CD8-positive, alpha-beta memory T cell (primary cell): ENCODE measurements at regions not wholly inside any gene's neighbourhood (a gene's known extent, or its start where the extent isn't known, plus 50 kb on each side); places are given as distances from the start of the nearest gene placed in this dataset.

Source experiments
- CTCF ChIA-PET: fragments of 350-600 bp; sonication (Branson Sonifier 250); formaldehyde crosslinking; loops from one replicate; lab custom pipeline; 2021; ENCODE audit warnings: antibody characterized with exemption; lab: Charles Lee
- POLR2A ChIA-PET: fragments of 350-600 bp; sonication (Branson Sonifier 250); formaldehyde crosslinking; loops from one replicate; lab custom pipeline; 2021; ENCODE audit warnings: antibody characterized with exemption; lab: Charles Lee
- DNase-seq, 5 donors: peaks; one replicate each; pipeline versions ENCODE4 v3.0.0 to v3.0.0-alpha.2; 2020 to 2022; ENCODE audit warnings: mixed read lengths in 1 of 5
- H3K27ac ChIP-seq: one replicate; pipeline ENCODE4 v1.7.0; 2013; ENCODE audit warnings: low read depth, mild to moderate bottlenecking, low read length, moderate library complexity
- H3K27me3 ChIP-seq: 2 replicates; pipeline ENCODE4 v1.7.0; 2013; ENCODE audit warnings: low read length, mild to moderate bottlenecking; ENCODE audit not compliant: insufficient read depth, poor library complexity, severe bottlenecking
- H3K36me3 ChIP-seq: 2 replicates; pipeline ENCODE4 v1.7.0; 2013; ENCODE audit warnings: mild to moderate bottlenecking, low read length, moderate library complexity; ENCODE audit not compliant: insufficient read depth
- H3K4me1 ChIP-seq: 2 replicates; pipeline ENCODE4 v1.7.0; 2013; ENCODE audit warnings: mild to moderate bottlenecking, low read length, moderate library complexity; ENCODE audit not compliant: insufficient read depth
- H3K4me3 ChIP-seq: 2 replicates; pipeline ENCODE4 v1.7.0; 2013; ENCODE audit warnings: mild to moderate bottlenecking, low read length
- H3K9me3 ChIP-seq: 2 replicates; pipeline ENCODE4 v1.7.0; 2013; ENCODE audit warnings: mild to moderate bottlenecking, low read length
- H3K27ac Mint-ChIP-seq, 8 donors: one replicate each; pipeline ENCODE4 v1.8.0; 2020 to 2021; ENCODE audit warnings: mixed read lengths in 8 of 8, mild to moderate bottlenecking in 6 of 8, inconsistent platforms in 3 of 8, moderate library complexity in 3 of 8
- H3K27me3 Mint-ChIP-seq, 2 donors: one replicate each; pipeline ENCODE4 v1.8.0; 2020 to 2021; ENCODE audit warnings: mixed read lengths in 2 of 2, mild to moderate bottlenecking in 1 of 2, moderate library complexity in 1 of 2
- H3K36me3 Mint-ChIP-seq, 3 donors: one replicate each; pipeline ENCODE4 v1.8.0; 2020 to 2021; ENCODE audit warnings: mixed read lengths in 3 of 3, inconsistent platforms in 1 of 3, mild to moderate bottlenecking in 1 of 3
- H3K4me1 Mint-ChIP-seq, 3 donors: one replicate each; pipeline ENCODE4 v1.8.0; 2020 to 2021; ENCODE audit warnings: mixed read lengths in 3 of 3, inconsistent platforms in 1 of 3, mild to moderate bottlenecking in 1 of 3
- H3K4me3 Mint-ChIP-seq, 7 donors: one replicate each; pipeline ENCODE4 v1.8.0; 2020 to 2021; ENCODE audit warnings: mixed read lengths in 7 of 7, mild to moderate bottlenecking in 6 of 7, moderate library complexity in 4 of 7, inconsistent platforms in 2 of 7
- H3K9me3 Mint-ChIP-seq, 5 donors: one replicate each; pipeline ENCODE4 v1.8.0; 2020 to 2022; ENCODE audit warnings: mixed read lengths in 5 of 5, mild to moderate bottlenecking in 3 of 5, moderate library complexity in 2 of 5, inconsistent platforms in 1 of 5

DNA sequence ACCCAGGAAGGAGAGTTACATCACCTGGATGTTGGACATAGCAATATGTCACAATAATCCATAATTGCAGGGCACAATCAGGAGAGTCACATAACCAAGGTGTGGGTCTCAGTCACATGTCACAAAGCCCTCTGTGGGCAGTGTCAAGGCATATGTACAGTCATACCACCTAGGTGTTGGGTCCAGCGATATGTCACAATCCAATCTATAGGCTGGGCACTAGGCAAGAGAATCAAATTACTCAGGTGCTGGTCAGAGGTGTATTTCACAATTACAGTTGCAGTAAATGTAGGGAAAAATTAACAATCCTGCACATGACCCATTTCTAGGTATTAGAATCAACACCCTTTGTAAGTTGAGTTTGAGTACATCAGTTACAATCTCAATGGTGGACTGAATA, 126.2 kb upstream of the ZNF91 start:
- peaks cover 0 to 8% (median 2%) of the 10 kb centered on the region in 5 donors for H3K9me3 Mint-ChIP-seq
- H3K4me1 ChIP-seq: no peaks in the 10 kb centered on the region
- H3K27ac Mint-ChIP-seq: no peak overlapping the region
- CTCF ChIA-PET: no interaction called here
- H3K36me3 Mint-ChIP-seq: peaks cover 0 to 6% (median 0%) of the 10 kb centered on the region in 3 donors
- H3K27me3 Mint-ChIP-seq: peaks cover 0 to 1% of the 10 kb centered on the region in 2 donors
- no peaks in the 10 kb centered on the region for H3K36me3 ChIP-seq
- H3K27ac ChIP-seq: no peak overlapping the region
- H3K4me3 Mint-ChIP-seq: no peak overlapping the region
- no peaks in the 10 kb centered on the region for H3K9me3 ChIP-seq
- POLR2A ChIA-PET: no interaction called here
- no peak for DNase-seq
- no peak overlapping the region for H3K4me3 ChIP-seq
- no peaks in the 10 kb centered on the region for H3K4me1 Mint-ChIP-seq
- no peaks in the 10 kb centered on the region for H3K27me3 ChIP-seq

DNA sequence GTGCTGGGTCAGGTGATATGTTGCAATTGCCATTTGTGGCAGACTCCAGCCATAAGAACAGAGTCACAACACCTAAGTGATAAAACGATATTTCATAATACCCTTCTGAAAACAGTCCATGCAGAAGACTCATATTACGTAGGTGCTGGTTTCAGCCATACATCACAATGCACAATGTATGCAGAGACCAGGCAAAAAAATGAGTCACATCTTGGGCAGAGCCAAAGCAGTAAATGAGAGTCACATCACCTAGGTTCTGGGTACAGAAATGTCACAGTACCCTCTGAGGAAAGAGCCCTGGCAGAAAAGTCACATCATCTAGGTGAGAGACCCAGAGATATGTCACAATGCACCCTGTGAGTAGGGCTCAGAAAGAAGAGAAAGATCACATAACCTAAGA, 125.2 kb upstream of the ZNF91 start:
- no peaks in the 10 kb centered on the region for H3K9me3 ChIP-seq
- Mint-ChIP-seq H3K36me3 (peaks cover 0 to 6% (median 0%) of the 10 kb centered on the region in 3 donors), H3K27me3 (peaks cover 0 to 1% of the 10 kb centered on the region in 2 donors), H3K4me1 (no peaks in the 10 kb centered on the region), H3K27ac (no peak overlapping the region), H3K9me3 (peaks cover 0 to 6% (median 2%) of the 10 kb centered on the region in 5 donors), H3K4me3 (no peak overlapping the region)
- H3K27ac ChIP-seq: no peak overlapping the region
- DNase-seq: no peak
- POLR2A ChIA-PET: no interaction called here
- H3K27me3 ChIP-seq: no peaks in the 10 kb centered on the region
- no peaks in the 10 kb centered on the region for H3K4me1 ChIP-seq
- CTCF ChIA-PET: no interaction called here
- no peaks in the 10 kb centered on the region for H3K36me3 ChIP-seq
- H3K4me3 ChIP-seq: no peak overlapping the region

DNA sequence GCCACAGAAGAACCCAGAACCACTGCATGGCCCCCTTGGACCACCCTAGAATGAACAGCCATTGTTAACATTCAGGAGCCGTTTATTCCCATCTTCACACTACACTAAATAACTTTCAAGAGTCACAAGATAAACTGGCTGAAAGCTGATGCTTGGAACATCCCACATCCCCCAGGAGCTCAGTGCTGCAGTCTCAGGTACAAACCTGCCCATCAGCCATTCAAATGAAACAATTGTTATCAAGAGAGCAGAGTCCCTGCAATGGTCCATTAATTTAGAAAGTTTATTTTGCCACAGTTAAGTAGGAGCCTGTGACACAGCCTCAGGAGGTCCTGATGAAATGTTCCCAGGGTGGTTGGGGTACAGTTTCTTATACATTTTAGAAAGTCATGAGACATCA, 123.8 kb upstream of the ZNF91 start:
- CTCF ChIA-PET: no interaction called here
- Mint-ChIP-seq H3K36me3 (peaks cover 0 to 6% (median 0%) of the 10 kb centered on the region in 3 donors), H3K4me3 (no peak overlapping the region)

DNA sequence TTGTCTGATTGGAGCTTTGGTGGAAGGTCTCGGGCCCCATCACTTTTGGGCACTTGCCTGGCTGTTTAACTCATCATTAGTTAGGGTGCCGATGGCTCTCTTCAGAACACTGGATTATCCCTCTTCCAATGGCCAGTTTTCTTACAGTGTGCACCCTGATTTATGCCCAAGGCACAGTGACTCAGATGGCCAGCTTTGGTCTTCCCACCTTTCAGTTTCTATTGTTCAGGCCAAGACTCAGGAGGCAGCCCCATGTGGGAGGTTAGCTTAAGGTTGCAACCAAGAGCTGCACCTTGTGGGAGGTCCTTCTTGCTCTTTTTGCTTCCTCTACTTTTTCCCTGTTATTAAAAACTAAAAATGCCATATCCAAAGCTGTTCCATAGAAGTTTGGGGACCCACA, 121.0 kb upstream of the ZNF91 start:
- CTCF ChIA-PET: no interaction called here
- no peaks in the 10 kb centered on the region for H3K4me1 Mint-ChIP-seq
- H3K9me3 ChIP-seq: no peaks in the 10 kb centered on the region
- no peak overlapping the region for H3K4me3 Mint-ChIP-seq
- no peak overlapping the region for H3K27ac Mint-ChIP-seq
- no peaks in the 10 kb centered on the region for H3K4me1 ChIP-seq
- H3K36me3 Mint-ChIP-seq: peaks cover 0 to 6% (median 0%) of the 10 kb centered on the region in 3 donors
- no peaks in the 10 kb centered on the region for H3K27me3 ChIP-seq
- no peak overlapping the region for H3K4me3 ChIP-seq
- peaks cover 0 to 3% (median 2%) of the 10 kb centered on the region in 5 donors for H3K9me3 Mint-ChIP-seq
- H3K36me3 ChIP-seq: no peaks in the 10 kb centered on the region
- DNase-seq: no peak
- H3K27ac ChIP-seq: no peak overlapping the region
- peaks cover 0 to 1% of the 10 kb centered on the region in 2 donors for H3K27me3 Mint-ChIP-seq
- POLR2A ChIA-PET: no interaction called here

More for the DNA sequence above, 123.8 kb upstream of the ZNF91 start:
- POLR2A ChIA-PET: no interaction called here
- no peaks in the 10 kb centered on the region for H3K36me3 ChIP-seq
- H3K27me3 Mint-ChIP-seq: peaks cover 0 to 1% of the 10 kb centered on the region in 2 donors
- H3K27me3 ChIP-seq: no peaks in the 10 kb centered on the region
- no peaks in the 10 kb centered on the region for H3K9me3 ChIP-seq
- H3K4me1 Mint-ChIP-seq: no peaks in the 10 kb centered on the region
- peaks cover 0 to 7% (median 2%) of the 10 kb centered on the region in 5 donors for H3K9me3 Mint-ChIP-seq
- no peak for DNase-seq
- H3K4me3 ChIP-seq: no peak overlapping the region
- H3K4me1 ChIP-seq: no peaks in the 10 kb centered on the region
- no peak overlapping the region for H3K27ac ChIP-seq
- H3K27ac Mint-ChIP-seq: no peak overlapping the region

DNA sequence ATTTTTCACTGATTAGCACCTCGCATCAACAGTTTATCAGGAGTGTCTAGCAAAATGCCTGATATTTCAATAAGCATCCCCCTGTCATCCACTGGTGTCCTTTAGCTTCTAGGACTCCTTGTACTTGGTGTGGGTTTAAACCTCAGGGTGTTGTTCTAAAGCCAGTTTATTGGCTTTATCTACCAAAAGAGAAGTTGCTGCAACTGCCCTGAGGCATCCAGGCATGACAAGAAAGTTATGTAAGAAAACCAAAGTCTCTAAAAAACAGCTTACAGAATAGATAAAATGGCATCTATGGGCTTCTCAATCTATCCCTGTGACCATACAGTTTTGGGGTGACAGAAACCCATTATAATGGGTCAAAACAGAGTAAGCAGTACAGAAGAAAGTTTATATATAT, 120.3 kb upstream of the ZNF91 start:
- Mint-ChIP-seq H3K4me3 (no peak overlapping the region), H3K36me3 (peaks cover 0 to 6% (median 0%) of the 10 kb centered on the region in 3 donors), H3K27me3 (peaks cover 0 to 1% of the 10 kb centered on the region in 2 donors), H3K9me3 (peaks cover 0 to 4% (median 3%) of the 10 kb centered on the region in 5 donors), H3K27ac (no peak overlapping the region), H3K4me1 (no peaks in the 10 kb centered on the region)
- no peaks in the 10 kb centered on the region for H3K36me3 ChIP-seq
- ChIA-PET CTCF (no interaction called here), POLR2A (no interaction called here)
- no peaks in the 10 kb centered on the region for H3K4me1 ChIP-seq
- no peaks in the 10 kb centered on the region for H3K9me3 ChIP-seq
- DNase-seq: no peak
- no peaks in the 10 kb centered on the region for H3K27me3 ChIP-seq
- no peak overlapping the region for H3K4me3 ChIP-seq
- H3K27ac ChIP-seq: no peak overlapping the region

DNA sequence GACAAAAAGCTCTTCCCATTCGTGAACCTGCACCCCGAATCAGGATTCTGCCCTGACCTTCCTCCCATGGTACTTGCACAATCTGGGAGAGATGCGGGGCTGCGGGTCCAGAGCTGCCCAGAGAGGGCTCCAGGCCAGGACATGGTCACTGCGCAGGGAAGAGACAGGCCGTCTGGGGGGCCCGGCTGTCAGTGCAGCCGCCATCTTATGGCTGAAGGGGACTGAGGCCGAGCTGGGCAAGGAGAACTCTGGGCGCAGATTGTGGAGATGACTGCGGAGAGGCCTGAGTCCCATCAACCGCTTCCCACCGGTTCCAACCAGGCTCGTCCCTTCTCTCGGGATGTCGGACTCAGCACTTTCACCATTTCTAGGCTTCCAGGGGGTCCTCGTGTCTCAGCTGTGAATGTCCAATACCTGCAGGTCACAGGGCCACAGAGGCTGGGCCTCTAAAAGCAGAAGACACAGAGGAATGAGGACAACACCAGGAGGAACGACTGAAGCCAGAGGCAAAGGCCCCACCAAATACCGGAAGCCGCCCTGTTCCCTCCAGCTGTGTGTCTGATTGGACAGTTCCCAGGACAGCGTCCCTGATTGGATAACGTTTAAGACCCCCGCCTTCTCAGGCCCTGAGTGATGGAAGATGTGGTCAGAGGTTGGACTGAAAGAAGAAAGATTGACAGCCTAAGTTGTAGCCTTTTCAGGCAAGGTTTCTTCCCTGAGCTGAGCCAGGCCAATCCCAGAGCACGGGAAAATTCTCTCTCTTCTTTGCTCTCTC, 117.1 kb upstream of the ZNF91 start:
- Histone ChIP-seq H3K27ac (no peak overlapping the region), H3K27me3 (no peaks in the 10 kb centered on the region), H3K36me3 (no peaks in the 10 kb centered on the region), H3K4me3 (no peak overlapping the region), H3K4me1 (no peaks in the 10 kb centered on the region), H3K9me3 (no peaks in the 10 kb centered on the region)
- Mint-ChIP-seq H3K9me3 (peaks cover 0 to 9% (median 3%) of the 10 kb centered on the region in 5 donors), H3K4me1 (no peaks in the 10 kb centered on the region), H3K36me3 (no peaks in the 10 kb centered on the region), H3K27me3 (no peaks in the 10 kb centered on the region), H3K27ac (no peak overlapping the region), H3K4me3 (no peak overlapping the region)
- POLR2A ChIA-PET: no interaction called here
- CTCF ChIA-PET: no interaction called here
- peak in 1 of 5 donors; percentile 41 for DNase-seq

DNA sequence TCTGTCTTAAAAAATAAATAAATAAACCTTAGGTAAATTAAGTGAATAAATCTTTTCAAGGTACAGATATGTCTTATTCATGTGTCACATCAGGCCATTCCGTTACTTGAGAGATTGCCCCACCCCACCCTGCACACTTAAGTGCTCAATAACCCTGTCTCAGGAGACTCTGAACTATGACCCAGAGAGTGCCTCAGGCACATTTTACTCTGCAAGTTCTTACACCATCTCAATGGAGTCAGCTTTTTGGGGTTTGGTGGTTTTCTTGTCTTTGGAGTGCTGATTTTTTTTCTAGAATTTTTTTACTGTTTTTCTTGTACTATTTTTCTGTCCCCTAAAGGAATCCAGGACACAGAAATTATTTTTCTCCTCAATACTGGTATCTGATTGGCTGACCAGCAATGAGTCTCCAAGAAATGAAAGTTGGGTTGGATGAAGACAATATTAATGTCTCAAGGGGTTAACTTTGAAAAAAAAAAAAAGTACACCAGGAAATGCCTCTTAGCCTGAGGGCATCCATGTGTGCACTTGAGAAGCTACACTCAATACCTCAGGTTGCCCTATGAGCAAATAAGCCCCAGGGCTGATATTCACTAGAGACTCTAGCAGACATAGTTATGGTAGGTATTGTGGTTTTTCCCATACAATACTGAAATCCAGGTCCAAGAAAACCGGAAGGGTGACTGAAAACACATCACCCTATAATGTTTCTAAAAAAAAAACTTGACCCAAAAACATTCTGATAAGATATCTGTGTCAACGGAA, 114.6 kb upstream of the ZNF91 start:
- no peaks in the 10 kb centered on the region for H3K4me1 Mint-ChIP-seq
- POLR2A ChIA-PET: no interaction called here
- CTCF ChIA-PET: no interaction called here

DNA sequence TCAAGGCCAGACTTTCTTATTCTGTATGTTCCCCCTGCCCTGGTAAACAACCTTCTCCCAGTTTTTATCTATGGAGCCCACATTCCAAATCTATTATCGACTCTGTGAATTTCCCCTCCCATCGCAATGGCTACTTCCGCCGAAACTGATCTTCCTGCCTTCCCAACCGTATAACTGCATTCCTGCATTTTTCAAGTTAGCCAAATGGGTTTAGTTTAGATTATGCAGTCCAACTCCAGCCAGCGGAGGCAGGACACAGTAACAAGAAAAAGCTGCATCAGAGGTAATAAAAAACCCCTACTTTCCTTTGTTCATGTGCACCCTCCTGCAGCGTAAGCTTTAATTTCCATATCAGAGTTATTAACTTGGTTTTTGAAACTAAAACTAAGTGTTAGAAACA, 112.2 kb upstream of the ZNF91 start:
- CTCF ChIA-PET: no interaction called here

More for the DNA sequence above, 114.6 kb upstream of the ZNF91 start:
- Mint-ChIP-seq H3K4me3 (no peak overlapping the region), H3K27ac (no peak overlapping the region), H3K36me3 (no peaks in the 10 kb centered on the region), H3K27me3 (no peaks in the 10 kb centered on the region), H3K9me3 (peaks cover 0 to 9% (median 3%) of the 10 kb centered on the region in 5 donors)
- Histone ChIP-seq H3K4me1 (no peaks in the 10 kb centered on the region), H3K27ac (no peak overlapping the region), H3K27me3 (no peaks in the 10 kb centered on the region), H3K36me3 (no peaks in the 10 kb centered on the region), H3K4me3 (no peak overlapping the region), H3K9me3 (no peaks in the 10 kb centered on the region)
- no peak for DNase-seq

More for the DNA sequence above, 112.2 kb upstream of the ZNF91 start:
- DNase-seq: no peak
- no peak overlapping the region for H3K4me3 ChIP-seq
- H3K36me3 Mint-ChIP-seq: no peaks in the 10 kb centered on the region
- H3K27ac Mint-ChIP-seq: no peak overlapping the region
- H3K9me3 Mint-ChIP-seq: peaks cover 0 to 9% (median 0%) of the 10 kb centered on the region in 5 donors
- no peaks in the 10 kb centered on the region for H3K4me1 ChIP-seq
- no peaks in the 10 kb centered on the region for H3K36me3 ChIP-seq
- no peaks in the 10 kb centered on the region for H3K27me3 Mint-ChIP-seq
- H3K4me3 Mint-ChIP-seq: no peak overlapping the region
- H3K27ac ChIP-seq: no peak overlapping the region
- no peaks in the 10 kb centered on the region for H3K27me3 ChIP-seq
- no peaks in the 10 kb centered on the region for H3K9me3 ChIP-seq
- no peaks in the 10 kb centered on the region for H3K4me1 Mint-ChIP-seq
- POLR2A ChIA-PET: no interaction called here
